Central memory CD4-positive, alpha-beta T cell (primary cell): ENCODE measurements at regions not wholly inside any gene's neighbourhood (a gene's known extent, or its start where the extent isn't known, plus 50 kb on each side); places are given as distances from the start of the nearest gene placed in this dataset.

Source experiments
- DNase-seq: peaks from one replicate; pipeline ENCODE4 v3.0.0; 2022

- no peak for DNase-seq
Observed at GRCh38 chr2:35081001-35081621, 1274.5 kb upstream of the CRIM1 start.

- no peak for DNase-seq
Observed at GRCh38 chr2:35080231-35080910, 1275.2 kb upstream of the CRIM1 start.

- no peak for DNase-seq
Observed at GRCh38 chr2:35067420-35067819, 1288.2 kb upstream of the CRIM1 start.

- DNase-seq, result no peak
Observed at GRCh38 chr2:35063836-35064235, 1291.7 kb upstream of the CRIM1 start.

GRCh38 chr2:35035883-35036282 lies 1319.7 kb upstream of the CRIM1 start:
- DNase-seq, result no peak

GRCh38 chr2:35033748-35034147 lies 1321.8 kb upstream of the CRIM1 start:
- no peak for DNase-seq

- DNase-seq, result no peak
Observed at GRCh38 chr2:35023545-35023944, 1332.0 kb upstream of the CRIM1 start.

- no peak for DNase-seq
Observed at GRCh38 chr2:35000453-35000852, 1355.1 kb upstream of the CRIM1 start.

GRCh38 chr2:34998741-34999140 lies 1356.8 kb upstream of the CRIM1 start:
- DNase-seq, result no peak

GRCh38 chr2:34997779-34998178 lies 1357.8 kb upstream of the CRIM1 start:
- DNase-seq, result no peak

- no peak for DNase-seq
Observed at GRCh38 chr2:34995196-34995595, 1360.4 kb upstream of the CRIM1 start.

GRCh38 chr2:34991508-34992274 lies 1363.9 kb upstream of the CRIM1 start:
- no peak for DNase-seq

- no peak for DNase-seq
Observed at GRCh38 chr2:34985474-34985873, 1370.1 kb upstream of the CRIM1 start.

- no peak for DNase-seq
Observed at GRCh38 chr2:34980689-34981088, 1374.9 kb upstream of the CRIM1 start.

- DNase-seq, result no peak
Observed at GRCh38 chr2:34979148-34979547, 1376.4 kb upstream of the CRIM1 start.

- no peak for DNase-seq
Observed at GRCh38 chr2:34961822-34962221, 1362.7 kb upstream of the FAM98A start.

GRCh38 chr2:34954758-34955157 lies 1355.7 kb upstream of the FAM98A start:
- no peak for DNase-seq

GRCh38 chr2:34950797-34951196 lies 1351.7 kb upstream of the FAM98A start:
- DNase-seq, result no peak

GRCh38 chr2:34949316-34949715 lies 1350.2 kb upstream of the FAM98A start:
- DNase-seq, result no peak

- no peak for DNase-seq
Observed at GRCh38 chr2:34936089-34936488, 1337.0 kb upstream of the FAM98A start.

GRCh38 chr2:34912084-34912483 lies 1313.0 kb upstream of the FAM98A start:
- no peak for DNase-seq

GRCh38 chr2:34909992-34910705 lies 1311.0 kb upstream of the FAM98A start:
- no peak for DNase-seq

GRCh38 chr2:34907812-34908211 lies 1308.7 kb upstream of the FAM98A start:
- no peak for DNase-seq
